ENCODE measurements at regions not wholly inside any gene's neighbourhood (a gene's known extent, or its start where the extent isn't known, plus 50 kb on each side); places are given as distances from the start of the nearest gene placed in this dataset.

DNA sequence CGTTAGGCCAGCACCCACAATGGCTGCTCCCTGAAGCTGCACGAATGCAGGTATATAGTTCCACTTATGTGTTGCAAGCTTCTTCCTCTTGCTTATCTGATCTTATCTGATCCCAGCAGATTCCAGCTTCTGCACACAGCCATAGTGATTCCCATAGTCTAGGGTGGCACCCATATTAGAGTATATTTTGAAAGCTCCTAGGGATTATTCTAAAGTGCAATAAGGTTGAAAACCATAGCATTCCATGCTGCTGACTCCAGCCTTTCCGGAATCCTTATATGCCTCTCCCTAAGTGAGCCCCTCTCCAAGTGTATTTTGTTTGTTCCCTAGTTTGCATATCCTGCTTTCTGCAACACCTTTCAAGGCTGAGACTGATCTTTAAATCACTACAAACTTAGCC, 432.0 kb downstream of the SETD4 start:
- Histone ChIP-seq H3K9me2 (replicated peaks; ENCODE audit: control insufficient read depth, low read length) (no peaks in the 10 kb centered on the region), H3K27ac (ENCODE audit: low read depth, low read length) (no peak overlapping the region), H3K4me1 (ENCODE audit: control insufficient read depth, low read length) (no peaks in the 10 kb centered on the region), H3K4me3 (ENCODE audit: low read length) (no peak overlapping the region), H3K36me3 (ENCODE audit: control insufficient read depth, low read length) (no peaks in the 10 kb centered on the region), H3F3A (ENCODE audit: control insufficient read depth, insufficient read depth) (no peaks in the 10 kb centered on the region), H4K20me1 (ENCODE audit: control insufficient read depth, insufficient read depth, low read depth, low read length) (no peaks in the 10 kb centered on the region), H3K9me3 (ENCODE audit: control insufficient read depth, insufficient read depth, low read length) (no peaks in the 10 kb centered on the region), H3K79me2 (ENCODE audit: control insufficient read depth, low read length) (no peaks in the 10 kb centered on the region), H3K4me2 (ENCODE audit: low read length) (no peak overlapping the region), H3K27me3 (ENCODE audit: control insufficient read depth, low read length) (peaks cover 11% of the 10 kb centered on the region)
- TF ChIP-seq, protein P1, sequence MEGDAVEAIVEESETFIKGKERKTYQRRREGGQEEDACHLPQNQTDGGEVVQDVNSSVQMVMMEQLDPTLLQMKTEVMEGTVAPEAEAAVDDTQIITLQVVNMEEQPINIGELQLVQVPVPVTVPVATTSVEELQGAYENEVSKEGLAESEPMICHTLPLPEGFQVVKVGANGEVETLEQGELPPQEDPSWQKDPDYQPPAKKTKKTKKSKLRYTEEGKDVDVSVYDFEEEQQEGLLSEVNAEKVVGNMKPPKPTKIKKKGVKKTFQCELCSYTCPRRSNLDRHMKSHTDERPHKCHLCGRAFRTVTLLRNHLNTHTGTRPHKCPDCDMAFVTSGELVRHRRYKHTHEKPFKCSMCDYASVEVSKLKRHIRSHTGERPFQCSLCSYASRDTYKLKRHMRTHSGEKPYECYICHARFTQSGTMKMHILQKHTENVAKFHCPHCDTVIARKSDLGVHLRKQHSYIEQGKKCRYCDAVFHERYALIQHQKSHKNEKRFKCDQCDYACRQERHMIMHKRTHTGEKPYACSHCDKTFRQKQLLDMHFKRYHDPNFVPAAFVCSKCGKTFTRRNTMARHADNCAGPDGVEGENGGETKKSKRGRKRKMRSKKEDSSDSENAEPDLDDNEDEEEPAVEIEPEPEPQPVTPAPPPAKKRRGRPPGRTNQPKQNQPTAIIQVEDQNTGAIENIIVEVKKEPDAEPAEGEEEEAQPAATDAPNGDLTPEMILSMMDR (IDR thresholded peaks at IDR 0.05; ENCODE audit: low read depth, low read length, poor library complexity, severe bottlenecking) = no peak
- TF ChIP-seq EZH2phosphoT487 (IDR thresholded peaks at IDR 0.05; ENCODE audit: borderline replicate concordance, low read length) = no peak

DNA sequence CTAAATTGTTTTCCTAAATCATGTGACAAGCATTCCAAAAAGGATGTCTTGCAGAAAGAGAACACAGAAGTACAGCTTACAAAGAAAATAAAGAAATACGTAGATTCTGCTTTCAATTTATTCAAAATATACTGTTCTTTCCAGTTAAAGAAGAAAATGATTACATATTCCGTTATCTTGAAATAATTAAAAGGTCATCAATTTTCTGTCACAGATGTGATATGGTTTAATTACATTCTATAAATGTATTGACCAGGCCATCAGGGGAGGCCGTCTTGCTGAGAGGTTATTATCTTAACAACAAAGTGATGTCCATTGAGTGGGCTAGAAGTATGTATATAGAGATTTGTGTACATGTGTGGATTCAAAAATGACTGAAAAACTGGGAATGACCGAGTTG, 432.9 kb downstream of the SETD4 start:
- Histone ChIP-seq H3K36me3 (ENCODE audit: control insufficient read depth, low read length) (no peaks in the 10 kb centered on the region), H3K79me2 (ENCODE audit: control insufficient read depth, low read length) (no peaks in the 10 kb centered on the region), H3K9me3 (ENCODE audit: control insufficient read depth, insufficient read depth, low read length) (no peaks in the 10 kb centered on the region), H3K27ac (ENCODE audit: low read depth, low read length) (no peak overlapping the region), H3K4me2 (ENCODE audit: low read length) (no peak overlapping the region), H3F3A (ENCODE audit: control insufficient read depth, insufficient read depth) (no peaks in the 10 kb centered on the region), H3K9me2 (replicated peaks; ENCODE audit: control insufficient read depth, low read length) (no peaks in the 10 kb centered on the region), H3K27me3 (ENCODE audit: control insufficient read depth, low read length) (peaks cover 11% of the 10 kb centered on the region), H3K4me1 (ENCODE audit: control insufficient read depth, low read length) (no peaks in the 10 kb centered on the region), H4K20me1 (ENCODE audit: control insufficient read depth, insufficient read depth, low read depth, low read length) (no peaks in the 10 kb centered on the region), H3K4me3 (ENCODE audit: low read length) (no peak overlapping the region)
- TF ChIP-seq EZH2phosphoT487 (IDR thresholded peaks at IDR 0.05; ENCODE audit: borderline replicate concordance, low read length) = no peak
- TF ChIP-seq, protein P1 (IDR thresholded peaks at IDR 0.05; ENCODE audit: low read depth, low read length, poor library complexity, severe bottlenecking) = no peak

DNA sequence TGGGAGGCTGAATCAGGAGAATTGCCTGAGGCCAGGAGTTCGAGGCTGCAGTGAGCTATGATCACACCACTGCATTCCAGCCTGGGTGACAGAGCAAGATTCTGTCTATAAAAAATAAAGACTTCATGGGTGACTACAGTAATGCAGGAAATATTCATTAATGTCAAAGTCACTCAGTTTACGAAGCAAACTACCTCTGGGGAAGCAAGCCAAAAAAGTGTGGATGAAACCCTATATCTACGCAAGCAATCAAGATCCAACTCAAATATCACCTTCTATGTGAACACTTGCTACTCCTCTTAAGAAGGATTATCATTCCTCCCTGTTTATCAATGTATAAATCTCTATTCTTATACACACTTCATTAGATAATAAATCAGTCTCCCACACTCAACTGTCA, 434.8 kb downstream of the SETD4 start:
- peaks cover 11% of the 10 kb centered on the region for H3K27me3 ChIP-seq (ENCODE audit: control insufficient read depth, low read length)
- H3K4me3 ChIP-seq (ENCODE audit: low read length) = no peak overlapping the region
- H3K9me3 ChIP-seq (ENCODE audit: control insufficient read depth, insufficient read depth, low read length) = no peaks in the 10 kb centered on the region
- no peaks in the 10 kb centered on the region for H3K36me3 ChIP-seq (ENCODE audit: control insufficient read depth, low read length)
- no peaks in the 10 kb centered on the region for H3K9me2 ChIP-seq (replicated peaks; ENCODE audit: control insufficient read depth, low read length)
- no peaks in the 10 kb centered on the region for H3K79me2 ChIP-seq (ENCODE audit: control insufficient read depth, low read length)
- no peak overlapping the region for H3K27ac ChIP-seq (ENCODE audit: low read depth, low read length)
- no peaks in the 10 kb centered on the region for H3K4me1 ChIP-seq (ENCODE audit: control insufficient read depth, low read length)
- no peak overlapping the region for H3K4me2 ChIP-seq (ENCODE audit: low read length)
- no peak for TF ChIP-seq EZH2phosphoT487 (IDR thresholded peaks at IDR 0.05; ENCODE audit: borderline replicate concordance, low read length)
- TF ChIP-seq, protein P1 (IDR thresholded peaks at IDR 0.05; ENCODE audit: low read depth, low read length, poor library complexity, severe bottlenecking) = no peak
- no peaks in the 10 kb centered on the region for H4K20me1 ChIP-seq (ENCODE audit: control insufficient read depth, insufficient read depth, low read depth, low read length)
- no peaks in the 10 kb centered on the region for H3F3A ChIP-seq (ENCODE audit: control insufficient read depth, insufficient read depth)

DNA sequence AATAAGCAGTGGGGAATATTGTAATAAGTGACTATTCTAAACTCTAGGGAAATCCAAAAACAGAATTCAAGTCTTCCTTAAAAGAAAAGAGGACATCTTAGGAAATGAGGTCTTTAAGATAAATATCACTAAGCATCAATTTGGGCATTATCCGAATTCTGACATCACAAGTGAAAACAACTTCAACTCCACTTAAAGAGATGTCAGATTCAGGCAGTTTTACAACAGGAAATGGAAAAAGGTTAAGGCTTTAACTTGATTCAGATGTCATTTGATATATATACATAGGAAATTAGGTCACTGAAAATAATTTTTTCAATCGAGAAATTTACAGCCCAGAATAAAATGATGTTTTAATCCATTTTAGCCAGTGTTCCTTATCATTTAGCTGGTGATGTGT, 435.4 kb downstream of the SETD4 start:
- H3K4me1 ChIP-seq (ENCODE audit: control insufficient read depth, low read length) = no peaks in the 10 kb centered on the region
- no peak overlapping the region for H3K27ac ChIP-seq (ENCODE audit: low read depth, low read length)
- H3K79me2 ChIP-seq (ENCODE audit: control insufficient read depth, low read length) = no peaks in the 10 kb centered on the region
- peaks cover 11% of the 10 kb centered on the region for H3K27me3 ChIP-seq (ENCODE audit: control insufficient read depth, low read length)
- H3K9me3 ChIP-seq (ENCODE audit: control insufficient read depth, insufficient read depth, low read length) = no peaks in the 10 kb centered on the region
- no peak for TF ChIP-seq EZH2phosphoT487 (IDR thresholded peaks at IDR 0.05; ENCODE audit: borderline replicate concordance, low read length)
- TF ChIP-seq, protein P1 (IDR thresholded peaks at IDR 0.05; ENCODE audit: low read depth, low read length, poor library complexity, severe bottlenecking) = no peak
- no peaks in the 10 kb centered on the region for H3K36me3 ChIP-seq (ENCODE audit: control insufficient read depth, low read length)
- no peak overlapping the region for H3K4me2 ChIP-seq (ENCODE audit: low read length)
- H3F3A ChIP-seq (ENCODE audit: control insufficient read depth, insufficient read depth) = no peaks in the 10 kb centered on the region
- H4K20me1 ChIP-seq (ENCODE audit: control insufficient read depth, insufficient read depth, low read depth, low read length) = no peaks in the 10 kb centered on the region
- H3K4me3 ChIP-seq (ENCODE audit: low read length) = no peak overlapping the region
- H3K9me2 ChIP-seq (replicated peaks; ENCODE audit: control insufficient read depth, low read length) = no peaks in the 10 kb centered on the region

All from DOHH2 (cell line).